Muscle of leg (tissue), 3 donors: ENCODE measurements at regions not wholly inside any gene's neighbourhood (a gene's known extent, or its start where the extent isn't known, plus 50 kb on each side); places are given as distances from the start of the nearest gene placed in this dataset.

Source experiments
- DNase-seq: peaks from one replicate; pipeline ENCODE4 v3.0.0; 2013
- H3K27ac ChIP-seq: one replicate; pipeline ENCODE4 v1.5.1; 2013; ENCODE audit warnings: mild to moderate bottlenecking, low read length, control low read depth
- H3K27me3 ChIP-seq: one replicate; pipeline ENCODE4 v1.6.1; 2013; ENCODE audit warnings: low read length; ENCODE audit not compliant: control insufficient read depth, insufficient read depth
- H3K36me3 ChIP-seq: one replicate; pipeline ENCODE4 v1.6.1; 2013; ENCODE audit warnings: low read length; ENCODE audit not compliant: control insufficient read depth, insufficient read depth
- H3K4me1 ChIP-seq: one replicate; pipeline ENCODE4 v1.6.1; 2013; ENCODE audit warnings: low read length; ENCODE audit not compliant: control insufficient read depth, insufficient read depth
- H3K4me3 ChIP-seq: one replicate; pipeline ENCODE4 v1.5.1; 2013; ENCODE audit warnings: low read length, control low read depth
- H3K9me3 ChIP-seq: replicated peaks from 2 replicates; pipeline ENCODE4 v1.6.1; 2013; ENCODE audit warnings: low read depth, low read length; ENCODE audit not compliant: control insufficient read depth
- whole genome bisulfite sequencing: methylation state at CpG from one replicate; pipeline ENCODE4 v1.1.5; 2013; ENCODE audit warnings: missing lambda C conversion rate; ENCODE audit not compliant: insufficient coverage; 5-methylcytosine and 5-hydroxymethylcytosine counted together

- DNase-seq: no peak
- H3K27ac ChIP-seq: no peak overlapping the region
- no peak overlapping the region for H3K4me3 ChIP-seq
- H3K27me3 ChIP-seq: no peaks in the 10 kb centered on the region
- 94% methylated on average over 4 of the region's 4 CpGs for WGBS
- no peaks in the 10 kb centered on the region for H3K9me3 ChIP-seq
- H3K36me3 ChIP-seq: no peaks in the 10 kb centered on the region
- H3K4me1 ChIP-seq: no peaks in the 10 kb centered on the region
Observed at GRCh38 chr6:44522871-44523270, 135.4 kb downstream of the CDC5L start.

DNA sequence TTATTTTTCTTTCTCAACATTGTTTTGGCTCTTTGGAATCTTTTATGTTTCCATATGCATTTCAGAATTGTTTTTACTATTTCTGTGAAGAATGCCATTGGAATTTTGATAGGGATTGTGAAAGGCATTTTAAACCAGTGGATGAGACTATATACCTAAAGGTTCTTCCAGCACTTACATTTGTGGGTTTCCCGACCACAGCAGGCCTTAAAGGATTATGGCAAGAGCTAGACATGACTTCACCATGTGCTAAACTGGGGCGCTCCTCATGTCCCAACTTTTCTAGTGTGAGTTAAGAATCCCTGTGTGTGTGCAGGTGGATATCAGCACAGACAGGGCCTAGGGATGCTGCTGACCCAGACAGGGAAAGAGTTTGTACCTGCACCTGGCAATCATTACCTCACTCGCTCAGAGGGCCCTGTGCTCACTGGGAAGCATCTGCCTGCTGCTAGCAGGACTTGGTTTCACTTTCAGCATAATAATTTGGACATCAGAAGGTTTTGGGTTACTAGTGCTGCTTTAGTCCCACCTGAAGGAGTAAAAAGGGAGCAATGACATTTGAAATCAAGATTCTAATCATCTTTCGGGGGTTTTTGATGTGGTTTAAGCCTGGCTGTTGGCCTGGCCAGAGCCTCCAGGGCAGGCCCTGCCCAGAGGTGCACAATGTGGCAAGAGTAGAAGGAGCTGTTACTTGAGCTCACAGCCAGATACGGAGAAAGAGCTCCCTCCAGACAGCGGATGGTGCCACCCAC, 137.1 kb downstream of the CDC5L start:
- no peaks in the 10 kb centered on the region for H3K4me1 ChIP-seq
- no peak overlapping the region for H3K27ac ChIP-seq
- no peak overlapping the region for H3K4me3 ChIP-seq
- DNase-seq: no peak
- 52% methylated on average over 2 of the region's 6 CpGs for WGBS
- H3K36me3 ChIP-seq: no peaks in the 10 kb centered on the region
- no peaks in the 10 kb centered on the region for H3K9me3 ChIP-seq
- H3K27me3 ChIP-seq: peaks cover 2% of the 10 kb centered on the region

DNA sequence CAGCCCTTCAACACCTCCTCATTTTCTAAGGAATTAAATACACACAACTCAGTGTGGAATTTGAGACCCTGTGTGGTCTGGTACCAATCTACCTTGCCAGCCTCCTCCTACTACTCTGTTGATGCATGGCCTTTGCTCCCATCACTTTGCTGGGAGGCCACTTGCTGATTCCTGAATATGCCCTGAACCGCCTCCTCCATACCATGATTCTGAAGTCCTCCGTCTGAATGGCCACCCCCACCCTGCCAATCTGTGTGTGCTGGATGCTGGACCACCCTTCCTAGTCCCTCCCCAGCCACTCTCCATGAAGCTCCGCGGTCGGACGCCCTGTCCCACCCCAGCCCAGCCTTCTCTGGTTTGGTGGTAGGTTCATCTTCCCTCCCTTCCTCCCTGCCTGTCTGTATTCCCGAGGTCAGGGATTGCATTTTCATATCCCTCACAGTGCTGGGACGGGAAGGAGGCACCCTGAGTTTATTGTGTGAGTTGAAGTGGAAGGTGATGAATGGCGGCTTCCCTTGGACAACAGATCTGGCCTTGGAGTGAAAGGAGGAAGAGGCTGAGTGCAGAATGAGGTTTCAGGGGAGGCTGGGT, 138.3 kb downstream of the CDC5L start:
- Histone ChIP-seq H3K4me1 (no peaks in the 10 kb centered on the region), H3K9me3 (no peaks in the 10 kb centered on the region), H3K27me3 (peaks cover 4% of the 10 kb centered on the region), H3K36me3 (no peaks in the 10 kb centered on the region), H3K27ac (no peak overlapping the region), H3K4me3 (no peak overlapping the region)
- 93% methylated on average over 4 of the region's 9 CpGs for WGBS
- no peak for DNase-seq

- no peak overlapping the region for H3K27ac ChIP-seq
- H3K4me1 ChIP-seq: no peaks in the 10 kb centered on the region
- H3K9me3 ChIP-seq: no peaks in the 10 kb centered on the region
- H3K36me3 ChIP-seq: no peaks in the 10 kb centered on the region
- DNase-seq: no peak
- 88% methylated on average over 1 of the region's 6 CpGs for WGBS
- H3K27me3 ChIP-seq: peaks cover 5% of the 10 kb centered on the region
- no peak overlapping the region for H3K4me3 ChIP-seq
Observed at GRCh38 chr6:44527181-44527580, 139.7 kb downstream of the CDC5L start.

- Histone ChIP-seq H3K9me3 (no peaks in the 10 kb centered on the region), H3K27ac (no peak overlapping the region), H3K4me1 (no peaks in the 10 kb centered on the region), H3K36me3 (no peaks in the 10 kb centered on the region), H3K27me3 (peaks cover 5% of the 10 kb centered on the region), H3K4me3 (no peak overlapping the region)
- 64% methylated on average over 12 of the region's 14 CpGs for WGBS
- DNase-seq: peak; percentile 43
Observed at GRCh38 chr6:44527583-44528369, 140.3 kb downstream of the CDC5L start.

- Histone ChIP-seq H3K27ac (no peak overlapping the region), H3K9me3 (no peaks in the 10 kb centered on the region), H3K4me3 (no peak overlapping the region), H3K27me3 (peaks cover 5% of the 10 kb centered on the region), H3K4me1 (no peaks in the 10 kb centered on the region), H3K36me3 (no peaks in the 10 kb centered on the region)
- no peak for DNase-seq
- WGBS: 81% methylated on average over 5 of the region's 5 CpGs
Observed at GRCh38 chr6:44528370-44528644, 140.8 kb downstream of the CDC5L start.

GRCh38 chr6:44528716-44529115, 141.2 kb downstream of the CDC5L start:
- no peak for DNase-seq
- no peaks in the 10 kb centered on the region for H3K36me3 ChIP-seq
- no peaks in the 10 kb centered on the region for H3K9me3 ChIP-seq
- WGBS: 94% methylated on average over 1 of the region's 2 CpGs
- no peak overlapping the region for H3K4me3 ChIP-seq
- H3K27ac ChIP-seq: no peak overlapping the region
- peaks cover 6% of the 10 kb centered on the region for H3K27me3 ChIP-seq
- no peaks in the 10 kb centered on the region for H3K4me1 ChIP-seq

DNA sequence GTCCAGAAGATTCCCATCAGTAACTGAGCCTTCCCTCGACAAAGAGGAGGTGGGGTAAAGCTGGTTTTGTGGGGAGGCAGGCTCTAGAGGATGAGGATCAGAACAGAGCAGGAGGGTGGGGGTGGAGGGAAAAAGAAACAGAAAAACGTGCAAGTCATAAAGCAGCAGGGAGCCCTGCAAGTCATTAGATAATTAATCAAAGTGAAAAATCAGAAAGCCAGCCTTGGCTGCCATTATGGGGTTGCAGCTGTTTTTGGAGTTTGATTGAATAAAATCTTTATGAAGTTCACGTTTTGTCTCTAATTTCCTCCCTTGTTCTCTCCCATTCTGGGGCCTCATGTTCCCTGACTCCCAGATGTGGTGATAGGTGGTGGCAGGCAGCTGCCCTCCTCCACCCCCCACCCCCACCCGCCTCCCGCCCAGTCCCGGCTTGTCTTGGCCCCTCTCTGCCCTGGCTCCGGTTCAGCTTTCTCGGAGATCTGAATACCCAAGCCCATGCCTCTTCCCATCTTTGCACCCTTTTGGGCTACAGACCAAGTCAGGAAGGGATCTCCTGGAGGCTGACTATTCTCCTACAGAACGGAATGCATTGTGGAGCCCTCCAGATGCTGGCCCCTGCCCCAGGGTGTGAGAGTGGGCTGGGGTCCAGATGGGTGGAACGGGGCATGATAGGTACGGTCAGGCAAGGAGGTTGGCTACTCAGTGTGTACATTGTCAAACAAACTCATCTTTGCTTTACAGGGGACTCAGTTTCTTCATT, 141.8 kb downstream of the CDC5L start:
- no peaks in the 10 kb centered on the region for H3K36me3 ChIP-seq
- peaks cover 6% of the 10 kb centered on the region for H3K27me3 ChIP-seq
- H3K4me1 ChIP-seq: no peaks in the 10 kb centered on the region
- no peak for DNase-seq
- no peak overlapping the region for H3K27ac ChIP-seq
- WGBS: 30% methylated on average over 3 of the region's 11 CpGs
- H3K9me3 ChIP-seq: no peaks in the 10 kb centered on the region
- H3K4me3 ChIP-seq: no peak overlapping the region

- peak; percentile 33 for DNase-seq
- H3K4me1 ChIP-seq: no peaks in the 10 kb centered on the region
- 82% methylated on average over 8 of the region's 8 CpGs for WGBS
- no peak overlapping the region for H3K27ac ChIP-seq
- peaks cover 6% of the 10 kb centered on the region for H3K27me3 ChIP-seq
- H3K4me3 ChIP-seq: no peak overlapping the region
- no peaks in the 10 kb centered on the region for H3K36me3 ChIP-seq
- no peaks in the 10 kb centered on the region for H3K9me3 ChIP-seq
Observed at GRCh38 chr6:44530209-44530909, 142.9 kb downstream of the CDC5L start.
